Fibroblast of mammary gland (primary cell): ENCODE measurements at regions not wholly inside any gene's neighbourhood (a gene's known extent, or its start where the extent isn't known, plus 50 kb on each side); places are given as distances from the start of the nearest gene placed in this dataset.

ENCODE experiments used
- DNase-seq: peaks from one replicate; pipeline ENCODE4 v3.0.0-alpha.2; 2010; ENCODE audit warnings: low read depth
- H3K4me3 ChIP-seq: 2 replicates; pipeline ENCODE4 v1.5.1; 2011; ENCODE audit warnings: low read depth, mild to moderate bottlenecking, low read length, moderate library complexity; ENCODE audit not compliant: control insufficient read depth
- CTCF ChIP-seq: conservative IDR thresholded peaks from 2 replicates; pipeline ENCODE4 v1.5.1; 2011; ENCODE audit warnings: low read depth, low read length, inconsistent platforms; ENCODE audit not compliant: control insufficient read depth, insufficient read depth

- no peak for DNase-seq
- H3K4me3 ChIP-seq, result no peak overlapping the region
- TF ChIP-seq CTCF, result no peak
These were observed 87.5 kb downstream of the ANKRD60 start for GRCh38 chr20:58140787-58141425.

GRCh38 chr20:58139849-58140786 is 88.3 kb downstream of the ANKRD60 start:
- no peak for DNase-seq
- no peak for TF ChIP-seq CTCF
- no peak overlapping the region for H3K4me3 ChIP-seq

GRCh38 chr20:58138395-58138794 is 90.1 kb downstream of the ANKRD60 start:
- no peak overlapping the region for H3K4me3 ChIP-seq
- no peak for TF ChIP-seq CTCF
- no peak for DNase-seq

- TF ChIP-seq CTCF, result no peak
- no peak for DNase-seq
- no peak overlapping the region for H3K4me3 ChIP-seq
These were observed 90.7 kb downstream of the ANKRD60 start for GRCh38 chr20:58137651-58138265.

- no peak overlapping the region for H3K4me3 ChIP-seq
- no peak for TF ChIP-seq CTCF
- no peak for DNase-seq
These were observed 91.2 kb downstream of the ANKRD60 start for GRCh38 chr20:58137236-58137635.

GRCh38 chr20:58136149-58136484 is 92.3 kb downstream of the ANKRD60 start:
- H3K4me3 ChIP-seq, result no peak overlapping the region
- DNase-seq, result no peak
- no peak for TF ChIP-seq CTCF
